ENCODE measurements at regions not wholly inside any gene's neighbourhood (a gene's known extent, or its start where the extent isn't known, plus 50 kb on each side); places are given as distances from the start of the nearest gene placed in this dataset.

- no peak for DNase-seq (ENCODE audit: low read depth in 2 of 3, low spot score in 1 of 3)
Observed at GRCh38 chr5:117261948-117262571, 687.4 kb upstream of the SEMA6A start.

GRCh38 chr5:117255211-117256027 lies 680.8 kb upstream of the SEMA6A start:
- no peak for DNase-seq (ENCODE audit: low read depth in 2 of 3, low spot score in 1 of 3)

GRCh38 chr5:117252566-117252965 lies 677.9 kb upstream of the SEMA6A start:
- no peak for DNase-seq (ENCODE audit: low read depth in 2 of 3, low spot score in 1 of 3)

GRCh38 chr5:117249086-117249815 lies 674.6 kb upstream of the SEMA6A start:
- DNase-seq (ENCODE audit: low read depth in 2 of 3, low spot score in 1 of 3) = no peak

GRCh38 chr5:117246424-117246823 lies 671.8 kb upstream of the SEMA6A start:
- no peak for DNase-seq (ENCODE audit: low read depth in 2 of 3, low spot score in 1 of 3)

GRCh38 chr5:117245130-117245529 lies 670.5 kb upstream of the SEMA6A start:
- DNase-seq (ENCODE audit: low read depth in 2 of 3, low spot score in 1 of 3) = no peak

- DNase-seq (ENCODE audit: low read depth in 2 of 3, low spot score in 1 of 3) = no peak
Observed at GRCh38 chr5:117242028-117242427, 667.4 kb upstream of the SEMA6A start.

GRCh38 chr5:117236941-117237340 lies 662.3 kb upstream of the SEMA6A start:
- no peak for DNase-seq (ENCODE audit: low read depth in 2 of 3, low spot score in 1 of 3)

- no peak for DNase-seq (ENCODE audit: low read depth in 2 of 3, low spot score in 1 of 3)
Observed at GRCh38 chr5:117235786-117236185, 661.2 kb upstream of the SEMA6A start.

GRCh38 chr5:117230375-117230774 lies 655.8 kb upstream of the SEMA6A start:
- no peak for DNase-seq (ENCODE audit: low read depth in 2 of 3, low spot score in 1 of 3)

- DNase-seq (ENCODE audit: low read depth in 2 of 3, low spot score in 1 of 3) = no peak
Observed at GRCh38 chr5:117220730-117221129, 646.1 kb upstream of the SEMA6A start.

GRCh38 chr5:117218789-117219188 lies 644.2 kb upstream of the SEMA6A start:
- DNase-seq (ENCODE audit: low read depth in 2 of 3, low spot score in 1 of 3) = no peak

- DNase-seq (ENCODE audit: low read depth in 2 of 3, low spot score in 1 of 3) = no peak
Observed at GRCh38 chr5:117212866-117213265, 638.2 kb upstream of the SEMA6A start.

- DNase-seq (ENCODE audit: low read depth in 2 of 3, low spot score in 1 of 3) = no peak
Observed at GRCh38 chr5:117210796-117211195, 636.2 kb upstream of the SEMA6A start.

GRCh38 chr5:117209479-117209878 lies 634.9 kb upstream of the SEMA6A start:
- DNase-seq (ENCODE audit: low read depth in 2 of 3, low spot score in 1 of 3) = no peak

- no peak for DNase-seq (ENCODE audit: low read depth in 2 of 3, low spot score in 1 of 3)
Observed at GRCh38 chr5:117207088-117207668, 632.6 kb upstream of the SEMA6A start.

GRCh38 chr5:117205894-117206293 lies 631.3 kb upstream of the SEMA6A start:
- no peak for DNase-seq (ENCODE audit: low read depth in 2 of 3, low spot score in 1 of 3)

- no peak for DNase-seq (ENCODE audit: low read depth in 2 of 3, low spot score in 1 of 3)
Observed at GRCh38 chr5:117204926-117205869, 630.6 kb upstream of the SEMA6A start.

GRCh38 chr5:117204404-117204803 lies 629.8 kb upstream of the SEMA6A start:
- no peak for DNase-seq (ENCODE audit: low read depth in 2 of 3, low spot score in 1 of 3)

- no peak for DNase-seq (ENCODE audit: low read depth in 2 of 3, low spot score in 1 of 3)
Observed at GRCh38 chr5:117203584-117203983, 629.0 kb upstream of the SEMA6A start.

- DNase-seq (ENCODE audit: low read depth in 2 of 3, low spot score in 1 of 3) = no peak
Observed at GRCh38 chr5:117201001-117201400, 626.4 kb upstream of the SEMA6A start.

Data from stimulated activated CD4-positive, alpha-beta T cell treated with anti-CD3 and anti-CD28 coated beads, Interleukin-12 subunit alpha, Interleukin-12 subunit beta, amount 100 ng/mL, for 48 hours (primary cell).